NCI-H2196 (cell line): ENCODE measurements at regions not wholly inside any gene's neighbourhood (a gene's known extent, or its start where the extent isn't known, plus 50 kb on each side); places are given as distances from the start of the nearest gene placed in this dataset.
"Not testable (repeated sequence)": the region's sequence is repeated elsewhere in the genome, so short reads cannot be mapped to it uniquely, and the experiment has no call there.

Source experiments
- DNase-seq: peaks from one replicate; lab custom pipeline; 2025; ENCODE audit not compliant: unreplicated experiment; lab: John Stamatoyannopoulos, UW

GRCh38 chr1:73511038-73511437 is 686.9 kb downstream of the LRRIQ3 start:
- DNase-seq = no peak

- no peak for DNase-seq
These were observed 697.8 kb downstream of the LRRIQ3 start for GRCh38 chr1:73500154-73500553.

- DNase-seq = no peak
These were observed 698.3 kb downstream of the LRRIQ3 start for GRCh38 chr1:73499671-73500070.

GRCh38 chr1:73491621-73492020 is 706.4 kb downstream of the LRRIQ3 start:
- DNase-seq = no peak

- no peak for DNase-seq
These were observed 722.6 kb downstream of the LRRIQ3 start for GRCh38 chr1:73475316-73475870.

- no peak for DNase-seq
These were observed 725.2 kb downstream of the LRRIQ3 start for GRCh38 chr1:73472810-73473209.

- DNase-seq = no peak
These were observed 730.2 kb downstream of the LRRIQ3 start for GRCh38 chr1:73467731-73468130.

- no peak for DNase-seq
These were observed 734.1 kb downstream of the LRRIQ3 start for GRCh38 chr1:73463873-73464272.

GRCh38 chr1:73452522-73452921 is 745.5 kb downstream of the LRRIQ3 start:
- no peak for DNase-seq

GRCh38 chr1:73450668-73451067 is 747.3 kb downstream of the LRRIQ3 start:
- DNase-seq = not testable (repeated sequence)

GRCh38 chr1:73411479-73411878 is 786.5 kb downstream of the LRRIQ3 start:
- no peak for DNase-seq

- no peak for DNase-seq
These were observed 796.3 kb downstream of the LRRIQ3 start for GRCh38 chr1:73401666-73402065.

GRCh38 chr1:73382966-73383365 is 815.0 kb downstream of the LRRIQ3 start:
- no peak for DNase-seq

GRCh38 chr1:73366734-73367413 is 831.1 kb downstream of the LRRIQ3 start:
- no peak for DNase-seq

- no peak for DNase-seq
These were observed 839.0 kb downstream of the LRRIQ3 start for GRCh38 chr1:73359001-73359400.

GRCh38 chr1:73356485-73356884 is 841.5 kb downstream of the LRRIQ3 start:
- DNase-seq = no peak

GRCh38 chr1:73343947-73344346 is 854.0 kb downstream of the LRRIQ3 start:
- no peak for DNase-seq

GRCh38 chr1:73333847-73334503 is 864.0 kb downstream of the LRRIQ3 start:
- no peak for DNase-seq

GRCh38 chr1:73331726-73332125 is 866.2 kb downstream of the LRRIQ3 start:
- DNase-seq = no peak

- DNase-seq = no peak
These were observed 870.0 kb downstream of the LRRIQ3 start for GRCh38 chr1:73327998-73328397.

- DNase-seq = no peak
These were observed 870.7 kb downstream of the LRRIQ3 start for GRCh38 chr1:73327180-73327793.

- DNase-seq = no peak
These were observed 871.3 kb downstream of the LRRIQ3 start for GRCh38 chr1:73326663-73327062.
